Stimulated activated naive CD8-positive, alpha-beta T cell treated with anti-CD3 and anti-CD28 coated beads, Interleukin-15, Interleukin-2, amounts not matched to agents 100 ng/mL and 50 ng/mL, for 24 hours (primary cell): ENCODE measurements at regions not wholly inside any gene's neighbourhood (a gene's known extent, or its start where the extent isn't known, plus 50 kb on each side); places are given as distances from the start of the nearest gene placed in this dataset.
A peak's percentile ranks its signal among the peaks of the same experiment; 100 is the strongest.

Experiments
- H3K27ac Mint-ChIP-seq: one replicate; pipeline ENCODE4 v1.8.0; 2021; ENCODE audit warnings: mild to moderate bottlenecking, mixed read lengths
- H3K27me3 Mint-ChIP-seq: one replicate; pipeline ENCODE4 v1.8.0; 2021; ENCODE audit warnings: mixed read lengths
- H3K36me3 Mint-ChIP-seq: one replicate; pipeline ENCODE4 v1.8.0; 2021; ENCODE audit warnings: low read depth, mixed read lengths
- H3K4me1 Mint-ChIP-seq: one replicate; pipeline ENCODE4 v1.8.0; 2021; ENCODE audit warnings: low read depth, mixed read lengths
- H3K4me3 Mint-ChIP-seq: one replicate; pipeline ENCODE4 v1.8.0; 2021; ENCODE audit warnings: mild to moderate bottlenecking, mixed read lengths
- H3K9me3 Mint-ChIP-seq: one replicate; pipeline ENCODE4 v1.8.0; 2021; ENCODE audit warnings: mixed read lengths

DNA sequence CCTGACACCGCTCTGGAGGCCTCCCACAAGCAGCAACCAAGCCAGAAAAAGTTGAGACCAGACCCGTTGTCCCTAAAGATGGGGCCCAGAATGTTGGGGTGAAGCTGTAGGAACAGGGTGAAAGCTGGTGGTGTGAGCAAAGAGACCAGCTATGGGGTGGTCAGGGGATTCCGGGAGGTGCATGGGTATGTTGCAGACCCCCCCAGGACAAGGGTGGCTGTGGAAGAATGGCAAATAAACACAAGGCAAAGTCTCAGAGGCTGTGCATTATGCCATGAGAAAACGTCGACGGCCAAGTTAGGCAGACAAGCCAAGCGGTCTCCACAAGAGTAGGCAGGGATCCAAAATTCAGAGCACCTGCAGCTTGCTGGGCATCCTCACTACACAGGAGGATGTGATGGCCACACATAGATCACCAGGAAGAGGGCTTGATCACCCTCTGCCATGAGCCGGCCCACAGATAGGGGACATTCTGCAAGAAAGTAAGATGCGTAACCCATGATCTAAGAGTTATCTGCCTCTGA is 58.8 kb upstream of the KCNA1 start:
- H3K27me3 Mint-ChIP-seq, result peaks cover 3% of the 10 kb centered on the region
- H3K4me3 Mint-ChIP-seq, result no peak overlapping the region
- no peaks in the 10 kb centered on the region for H3K4me1 Mint-ChIP-seq
- no peak overlapping the region for H3K27ac Mint-ChIP-seq
- no peaks in the 10 kb centered on the region for H3K9me3 Mint-ChIP-seq
- H3K36me3 Mint-ChIP-seq, result no peaks in the 10 kb centered on the region

DNA sequence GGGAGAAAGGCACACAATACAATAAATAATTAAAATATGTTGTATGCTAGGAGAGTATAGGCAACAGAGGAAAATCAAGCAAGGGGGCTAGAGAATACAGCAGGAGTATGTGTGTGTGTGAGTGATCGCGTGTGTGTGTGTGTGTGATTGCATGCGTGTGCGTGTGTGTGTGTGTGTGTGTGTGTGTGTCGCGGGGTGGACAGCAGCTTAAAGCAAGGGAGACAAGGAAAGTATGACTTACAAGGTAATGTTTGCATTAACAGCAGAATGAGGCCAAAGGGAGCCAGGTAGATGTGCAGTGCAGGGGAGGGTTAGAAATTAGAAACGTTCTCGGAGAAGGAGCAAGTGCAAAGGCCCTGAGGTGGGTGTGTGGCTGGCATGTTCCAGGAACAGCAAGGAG is 57.4 kb upstream of the KCNA1 start:
- Mint-ChIP-seq H3K9me3 (no peaks in the 10 kb centered on the region), H3K4me1 (no peaks in the 10 kb centered on the region), H3K4me3 (no peak overlapping the region), H3K36me3 (no peaks in the 10 kb centered on the region), H3K27me3 (peaks cover 3% of the 10 kb centered on the region), H3K27ac (no peak overlapping the region)

DNA sequence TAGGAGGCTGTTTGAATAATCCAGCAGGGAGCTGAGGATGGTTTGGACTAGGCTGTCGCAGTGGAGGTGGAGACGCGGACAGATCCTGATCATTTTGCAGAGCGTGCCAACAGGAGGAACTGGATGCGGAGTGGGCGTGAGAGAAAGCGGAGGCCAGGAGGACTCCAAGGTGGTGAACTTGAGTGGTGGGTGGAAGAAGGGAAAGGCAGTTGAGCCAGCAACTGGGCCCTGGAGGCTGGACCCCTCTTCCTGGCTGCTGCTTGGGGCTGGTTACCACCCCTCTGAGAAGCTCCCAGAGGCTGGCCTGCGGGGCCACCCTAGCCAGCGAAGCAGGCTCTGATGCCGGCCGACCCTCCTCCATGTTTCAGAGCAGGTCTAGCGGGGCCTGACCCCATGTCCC is 56.8 kb upstream of the KCNA1 start:
- no peak overlapping the region for H3K4me3 Mint-ChIP-seq
- peaks cover 5% of the 10 kb centered on the region for H3K4me1 Mint-ChIP-seq
- H3K27ac Mint-ChIP-seq, result no peak overlapping the region
- no peaks in the 10 kb centered on the region for H3K36me3 Mint-ChIP-seq
- peaks cover 7% of the 10 kb centered on the region for H3K27me3 Mint-ChIP-seq
- no peaks in the 10 kb centered on the region for H3K9me3 Mint-ChIP-seq

DNA sequence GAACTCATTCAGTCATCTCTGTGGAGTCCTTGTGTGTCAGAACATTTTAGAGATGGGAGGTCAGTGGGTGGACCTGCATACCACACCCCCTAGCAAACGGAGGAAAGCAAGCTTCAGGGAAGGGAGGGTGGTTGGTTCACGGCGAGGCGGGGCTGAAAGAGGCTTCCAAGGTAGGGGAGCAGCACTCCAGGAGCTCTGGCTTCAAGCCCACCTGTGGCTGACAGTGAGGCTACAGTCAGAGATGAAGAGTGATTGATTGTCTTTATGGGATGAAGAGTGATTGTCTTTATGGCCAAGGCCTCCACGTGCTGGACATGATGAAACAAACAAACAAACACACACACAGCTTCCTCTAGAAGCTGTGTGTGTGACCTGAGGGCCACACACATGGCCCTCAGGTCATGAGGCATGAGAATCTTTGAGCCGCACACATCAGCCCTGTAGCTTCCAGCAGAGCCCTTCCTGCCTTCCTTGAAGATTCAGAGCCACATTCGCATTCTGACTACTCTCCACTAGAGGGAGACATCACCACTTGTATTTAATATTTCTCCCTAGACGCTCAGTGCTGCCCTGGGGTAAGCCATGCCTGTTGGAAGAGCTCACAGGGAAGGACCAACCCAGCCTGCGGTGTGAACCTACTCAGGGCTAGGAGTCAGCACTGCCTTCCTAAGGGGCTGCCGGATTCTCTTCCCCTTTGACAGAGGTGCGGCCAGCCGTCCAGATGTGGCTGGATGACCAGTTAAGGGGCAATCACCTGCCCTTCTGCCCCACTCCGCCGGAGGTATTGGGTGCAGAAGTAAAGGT is 54.4 kb upstream of the KCNA1 start:
- H3K4me1 Mint-ChIP-seq, result peaks cover 9% of the 10 kb centered on the region
- H3K36me3 Mint-ChIP-seq, result no peaks in the 10 kb centered on the region
- H3K9me3 Mint-ChIP-seq, result no peaks in the 10 kb centered on the region
- no peak overlapping the region for H3K4me3 Mint-ChIP-seq
- H3K27me3 Mint-ChIP-seq, result peaks cover 28% of the 10 kb centered on the region
- H3K27ac Mint-ChIP-seq, result no peak overlapping the region

DNA sequence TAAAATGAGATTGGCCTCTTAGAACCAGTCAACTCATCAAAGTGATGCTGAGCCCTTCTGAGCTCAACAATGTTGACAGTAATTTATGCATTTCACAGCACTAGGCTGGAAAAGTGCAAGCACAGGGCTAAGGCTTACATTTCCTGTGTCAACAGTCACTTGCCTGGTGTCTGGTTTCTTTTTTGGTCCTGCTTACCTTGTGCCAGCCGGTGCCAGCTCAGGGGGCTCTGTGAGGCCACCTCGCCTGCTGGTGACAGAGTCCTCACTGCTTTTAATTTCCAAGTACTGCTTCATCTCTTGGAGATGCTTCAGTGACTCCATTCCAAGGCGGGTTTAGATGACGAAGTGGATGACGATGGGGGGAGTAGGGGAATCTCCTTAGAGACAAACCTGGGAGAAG is 53.1 kb upstream of the KCNA1 start:
- H3K4me3 Mint-ChIP-seq, result no peak overlapping the region
- H3K27me3 Mint-ChIP-seq, result peaks cover 28% of the 10 kb centered on the region

DNA sequence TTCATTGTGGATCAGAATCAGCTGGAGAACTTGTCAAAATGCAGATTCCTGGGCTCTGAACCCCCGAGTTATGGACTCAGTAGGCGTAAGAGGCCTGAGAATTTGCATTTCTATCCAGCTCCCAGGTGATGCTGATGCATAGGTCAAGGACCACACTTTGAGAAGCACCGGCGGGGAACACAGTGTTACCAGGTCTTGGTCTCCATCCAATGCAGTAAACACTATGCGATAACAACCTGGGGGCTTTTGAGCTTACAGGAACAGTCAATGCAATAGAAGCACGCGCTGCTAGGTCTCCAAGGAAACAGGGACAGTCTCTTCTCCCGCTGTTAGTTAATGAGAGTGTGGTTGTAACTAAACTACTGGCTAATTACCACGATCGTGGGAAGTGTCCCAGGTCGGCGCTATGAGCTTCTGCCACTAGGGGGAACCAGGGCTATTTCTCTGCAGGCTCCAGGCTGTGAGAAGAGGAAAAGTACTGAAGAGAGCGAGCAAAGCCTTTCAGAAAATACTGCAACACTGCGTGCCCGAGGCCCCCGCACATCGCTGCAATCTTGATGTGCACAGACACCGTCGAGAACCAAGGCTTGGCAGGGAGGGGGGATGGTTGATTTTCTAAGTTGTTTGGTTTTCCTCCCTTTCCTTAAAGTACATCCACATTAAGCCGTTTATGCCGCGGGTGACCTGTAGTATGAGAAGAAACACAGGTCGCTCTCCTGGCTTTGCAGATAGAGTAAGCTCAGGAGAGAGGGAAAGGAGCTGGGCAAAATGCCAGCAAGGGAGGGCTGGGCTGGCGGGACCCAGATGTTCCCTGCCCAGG is 52.0 kb upstream of the KCNA1 start:
- Mint-ChIP-seq H3K4me3 (peak overlapping the region; percentile 47), H3K4me1 (peaks cover 9% of the 10 kb centered on the region), H3K27ac (no peak overlapping the region), H3K36me3 (no peaks in the 10 kb centered on the region), H3K27me3 (peaks cover 32% of the 10 kb centered on the region), H3K9me3 (no peaks in the 10 kb centered on the region)

More for the DNA sequence above, 53.1 kb upstream of the KCNA1 start:
- no peaks in the 10 kb centered on the region for H3K9me3 Mint-ChIP-seq
- H3K36me3 Mint-ChIP-seq, result no peaks in the 10 kb centered on the region
- H3K4me1 Mint-ChIP-seq, result peaks cover 9% of the 10 kb centered on the region
- H3K27ac Mint-ChIP-seq, result no peak overlapping the region

DNA sequence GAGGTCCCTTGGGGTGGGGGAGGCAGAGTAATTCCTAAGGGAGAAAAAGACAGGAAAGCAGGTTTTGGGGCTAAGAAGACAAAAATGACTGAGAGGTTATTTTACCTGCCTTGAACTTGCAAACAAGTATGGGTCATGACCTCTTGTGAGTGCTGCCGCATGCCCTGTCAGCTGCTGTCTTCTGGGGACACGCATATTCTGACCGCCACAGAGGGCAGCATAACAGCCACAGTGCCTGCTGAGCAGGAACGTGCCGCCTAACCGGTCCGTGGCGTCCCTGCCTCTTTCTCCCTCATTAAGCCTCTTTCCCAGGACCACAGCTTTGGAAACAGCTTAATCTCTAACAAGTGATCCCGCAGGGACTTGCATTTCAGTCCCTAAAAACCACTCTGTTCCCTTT is 51.3 kb upstream of the KCNA1 start:
- Mint-ChIP-seq H3K4me3 (peak overlapping the region; percentile 47), H3K4me1 (peaks cover 9% of the 10 kb centered on the region), H3K9me3 (no peaks in the 10 kb centered on the region), H3K27me3 (peaks cover 37% of the 10 kb centered on the region), H3K36me3 (no peaks in the 10 kb centered on the region), H3K27ac (no peak overlapping the region)

DNA sequence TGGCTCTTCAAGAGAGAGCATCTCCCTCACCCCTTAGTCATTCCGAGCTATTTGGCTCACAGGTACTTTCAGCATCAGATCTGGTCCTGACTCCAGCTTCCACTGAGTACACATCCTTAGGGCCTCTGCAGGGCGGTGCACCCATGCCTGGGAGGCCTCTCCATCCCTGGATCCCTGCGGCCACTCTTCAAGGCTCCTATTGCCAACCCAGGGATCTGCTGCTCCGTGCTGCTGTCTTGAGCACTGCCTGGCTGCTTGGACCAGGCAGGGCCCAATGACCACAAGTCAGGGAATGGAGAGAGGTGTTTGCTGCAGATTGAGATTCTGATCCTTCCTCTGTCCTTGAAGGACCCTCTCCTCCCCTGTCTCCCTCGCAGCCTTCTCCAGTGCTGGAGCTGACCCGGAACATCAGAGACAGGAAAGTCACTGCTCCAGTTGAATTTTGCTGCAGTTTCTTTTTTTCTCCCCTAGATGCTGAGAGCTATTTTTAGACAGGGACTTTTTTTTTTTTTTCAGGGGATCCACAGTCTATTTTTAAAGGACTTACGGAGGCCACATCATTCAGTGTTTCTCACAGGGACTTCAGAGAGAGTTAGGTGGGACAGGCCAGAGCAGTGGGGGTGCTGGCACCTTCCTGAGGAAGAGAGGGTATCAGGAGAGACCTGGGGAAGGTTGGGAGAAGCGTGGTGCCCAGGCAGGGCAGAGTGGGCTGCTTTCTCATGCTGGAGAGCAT is 50.1 kb upstream of the KCNA1 start:
- Mint-ChIP-seq H3K4me1 (peaks cover 9% of the 10 kb centered on the region), H3K36me3 (no peaks in the 10 kb centered on the region), H3K27ac (no peak overlapping the region), H3K4me3 (no peak overlapping the region), H3K27me3 (peaks cover 39% of the 10 kb centered on the region), H3K9me3 (no peaks in the 10 kb centered on the region)
